ENCODE measurements at regions not wholly inside any gene's neighbourhood (a gene's known extent, or its start where the extent isn't known, plus 50 kb on each side); places are given as distances from the start of the nearest gene placed in this dataset.
"Not testable (repeated sequence)": the region's sequence is repeated elsewhere in the genome, so short reads cannot be mapped to it uniquely, and the experiment has no call there.

- Mint-ChIP-seq H3K36me3 (no peaks in the 10 kb centered on the region), H3K27me3 (no peaks in the 10 kb centered on the region), H3K27ac (no peak overlapping the region), H3K4me1 (no peaks in the 10 kb centered on the region), H3K4me3 (no peak overlapping the region), H3K9me3 (peaks cover 11% of the 10 kb centered on the region)
- ATAC-seq: no peak
Measured at GRCh38 chr15:29518442-29518841, 248.8 kb upstream of the NSMCE3 start.

GRCh38 chr15:29517829-29518228, 248.2 kb upstream of the NSMCE3 start:
- Mint-ChIP-seq H3K27ac (no peak overlapping the region), H3K9me3 (peaks cover 11% of the 10 kb centered on the region), H3K36me3 (no peaks in the 10 kb centered on the region), H3K27me3 (no peaks in the 10 kb centered on the region), H3K4me3 (no peak overlapping the region), H3K4me1 (no peaks in the 10 kb centered on the region)
- no peak for ATAC-seq

DNA sequence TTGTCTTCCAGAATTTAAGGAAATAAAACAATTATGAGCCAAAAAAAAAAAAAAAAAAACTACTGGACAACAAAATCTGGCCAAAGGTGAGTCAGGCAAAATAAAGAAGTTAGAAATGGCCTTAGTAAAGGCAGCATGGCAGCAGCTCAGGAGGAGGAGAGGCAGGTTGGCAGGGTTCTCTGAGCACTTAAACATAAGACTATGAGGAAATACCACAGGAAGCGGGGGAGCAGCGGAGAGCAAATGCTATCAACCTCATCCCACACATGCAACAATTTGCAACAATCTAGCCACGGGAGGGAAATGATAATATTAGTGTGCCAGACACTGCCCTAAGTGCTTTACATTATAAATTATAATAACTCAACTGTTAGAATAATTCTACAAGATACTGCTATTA, 247.3 kb upstream of the NSMCE3 start:
- Mint-ChIP-seq H3K4me1 (no peaks in the 10 kb centered on the region), H3K9me3 (peaks cover 11% of the 10 kb centered on the region), H3K27me3 (no peaks in the 10 kb centered on the region), H3K27ac (no peak overlapping the region), H3K4me3 (no peak overlapping the region), H3K36me3 (no peaks in the 10 kb centered on the region)
- ATAC-seq: no peak

GRCh38 chr15:29514926-29515325, 245.3 kb upstream of the NSMCE3 start:
- no peaks in the 10 kb centered on the region for H3K36me3 Mint-ChIP-seq
- H3K9me3 Mint-ChIP-seq: peaks cover 12% of the 10 kb centered on the region
- no peak overlapping the region for H3K27ac Mint-ChIP-seq
- no peak for ATAC-seq
- H3K4me1 Mint-ChIP-seq: no peaks in the 10 kb centered on the region
- no peaks in the 10 kb centered on the region for H3K27me3 Mint-ChIP-seq
- no peak overlapping the region for H3K4me3 Mint-ChIP-seq

GRCh38 chr15:29511663-29512062, 242.0 kb upstream of the NSMCE3 start:
- H3K4me1 Mint-ChIP-seq: no peaks in the 10 kb centered on the region
- H3K27ac Mint-ChIP-seq: no peak overlapping the region
- ATAC-seq: no peak
- H3K27me3 Mint-ChIP-seq: no peaks in the 10 kb centered on the region
- H3K9me3 Mint-ChIP-seq: peaks cover 18% of the 10 kb centered on the region
- H3K36me3 Mint-ChIP-seq: no peaks in the 10 kb centered on the region
- no peak overlapping the region for H3K4me3 Mint-ChIP-seq

- not testable (repeated sequence) for H3K4me3 Mint-ChIP-seq, H3K27me3 Mint-ChIP-seq, H3K36me3 Mint-ChIP-seq, ATAC-seq, H3K27ac Mint-ChIP-seq, H3K4me1 Mint-ChIP-seq
- peaks cover 29% of the 10 kb centered on the region for H3K9me3 Mint-ChIP-seq
Measured at GRCh38 chr15:29505535-29505934, 235.9 kb upstream of the NSMCE3 start.

DNA sequence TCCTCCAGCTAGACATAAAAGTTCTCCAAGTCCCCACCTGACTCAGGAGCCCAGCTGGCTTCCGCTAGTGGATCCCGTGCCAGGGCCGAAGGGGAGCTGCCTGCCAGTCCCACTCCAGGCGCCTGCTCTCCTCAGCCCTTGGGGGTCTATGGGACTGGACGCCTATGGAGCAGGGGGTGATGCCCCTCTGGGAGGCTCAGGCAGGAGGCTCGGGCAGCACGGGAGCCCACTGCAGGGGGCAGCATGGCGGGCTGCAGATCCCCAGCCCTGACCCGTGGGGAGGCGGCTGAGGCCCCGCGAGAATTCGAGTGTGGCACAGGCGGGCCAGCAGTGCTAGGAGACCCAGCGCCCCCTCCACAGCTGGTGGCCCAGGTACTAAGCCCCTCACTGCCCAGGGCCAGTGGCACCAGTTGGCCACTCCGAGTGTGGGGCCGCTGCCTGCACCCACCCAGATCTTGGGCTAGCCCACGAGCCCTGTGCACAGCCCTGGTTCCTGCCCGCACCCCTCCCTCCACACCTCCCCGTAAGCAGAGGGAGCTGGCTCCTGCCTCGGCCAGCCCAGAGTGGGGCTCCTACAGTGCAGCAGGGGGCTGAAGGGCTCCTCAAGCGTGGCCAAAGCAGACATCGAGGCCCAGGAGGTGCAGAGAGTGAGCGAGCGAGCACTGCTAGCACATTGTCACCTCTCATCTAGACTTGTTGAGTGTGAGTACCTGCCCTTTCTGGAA, 221.3 kb upstream of the NSMCE3 start:
- H3K9me3 Mint-ChIP-seq: peaks cover 5% of the 10 kb centered on the region
- H3K27ac Mint-ChIP-seq: no peak overlapping the region
- ATAC-seq: peak; percentile 51
- no peaks in the 10 kb centered on the region for H3K27me3 Mint-ChIP-seq
- H3K4me1 Mint-ChIP-seq: no peaks in the 10 kb centered on the region
- no peak overlapping the region for H3K4me3 Mint-ChIP-seq
- H3K36me3 Mint-ChIP-seq: no peaks in the 10 kb centered on the region

DNA sequence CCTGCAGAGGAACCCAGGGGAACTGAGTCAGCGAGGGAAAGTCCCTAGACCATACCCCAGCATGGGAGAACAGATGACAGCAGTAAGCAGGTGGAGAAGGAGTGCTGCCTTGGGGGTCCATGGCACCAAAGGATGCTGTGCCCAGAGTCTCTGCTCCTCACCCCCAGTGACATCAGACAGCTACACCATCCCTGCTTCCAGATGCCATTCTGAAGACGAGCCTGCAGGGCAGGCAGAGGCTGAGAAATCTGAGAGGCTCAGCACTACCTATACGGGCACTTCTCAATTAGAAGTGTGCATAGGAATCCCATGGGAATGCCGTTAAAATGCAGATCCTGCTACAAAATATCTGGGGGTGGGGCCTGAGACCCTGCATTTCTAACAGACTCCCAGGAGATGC, 211.3 kb upstream of the NSMCE3 start:
- Mint-ChIP-seq H3K4me1 (no peaks in the 10 kb centered on the region), H3K4me3 (no peak overlapping the region), H3K27me3 (peaks cover 9% of the 10 kb centered on the region), H3K36me3 (no peaks in the 10 kb centered on the region), H3K9me3 (no peaks in the 10 kb centered on the region), H3K27ac (no peak overlapping the region)
- no peak for ATAC-seq

DNA sequence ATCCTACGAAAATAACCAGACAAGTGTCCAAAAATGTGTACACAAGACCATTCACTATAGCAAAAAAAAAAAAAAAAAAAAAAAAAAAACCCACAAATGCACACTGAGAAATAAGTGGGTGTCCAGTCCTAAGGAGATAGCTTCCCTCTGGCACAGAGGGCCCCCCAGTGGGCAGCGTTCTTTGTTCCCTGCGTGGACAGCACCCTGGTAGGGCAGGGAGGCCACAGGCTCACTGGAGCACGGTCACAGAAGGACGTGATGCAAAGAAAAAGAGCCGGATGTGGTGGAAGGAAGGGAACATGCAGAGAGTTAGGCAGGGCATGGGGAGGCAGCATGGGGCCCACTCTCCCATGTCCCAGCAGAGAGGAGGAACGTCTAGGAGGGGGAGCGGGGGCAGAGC, 210.7 kb upstream of the NSMCE3 start:
- Mint-ChIP-seq H3K36me3 (no peaks in the 10 kb centered on the region), H3K27ac (no peak overlapping the region), H3K27me3 (peaks cover 9% of the 10 kb centered on the region), H3K4me3 (no peak overlapping the region), H3K9me3 (no peaks in the 10 kb centered on the region), H3K4me1 (no peaks in the 10 kb centered on the region)
- no peak for ATAC-seq

- Mint-ChIP-seq H3K27ac (no peak overlapping the region), H3K36me3 (no peaks in the 10 kb centered on the region), H3K4me1 (no peaks in the 10 kb centered on the region), H3K27me3 (peaks cover 9% of the 10 kb centered on the region), H3K9me3 (no peaks in the 10 kb centered on the region), H3K4me3 (no peak overlapping the region)
- no peak for ATAC-seq
Measured at GRCh38 chr15:29477256-29477655, 207.6 kb upstream of the NSMCE3 start.

GRCh38 chr15:29476503-29477080, 207.0 kb upstream of the NSMCE3 start:
- Mint-ChIP-seq H3K9me3 (no peaks in the 10 kb centered on the region), H3K27ac (no peak overlapping the region), H3K4me3 (no peak overlapping the region), H3K36me3 (no peaks in the 10 kb centered on the region), H3K27me3 (peaks cover 9% of the 10 kb centered on the region), H3K4me1 (no peaks in the 10 kb centered on the region)
- no peak for ATAC-seq

DNA sequence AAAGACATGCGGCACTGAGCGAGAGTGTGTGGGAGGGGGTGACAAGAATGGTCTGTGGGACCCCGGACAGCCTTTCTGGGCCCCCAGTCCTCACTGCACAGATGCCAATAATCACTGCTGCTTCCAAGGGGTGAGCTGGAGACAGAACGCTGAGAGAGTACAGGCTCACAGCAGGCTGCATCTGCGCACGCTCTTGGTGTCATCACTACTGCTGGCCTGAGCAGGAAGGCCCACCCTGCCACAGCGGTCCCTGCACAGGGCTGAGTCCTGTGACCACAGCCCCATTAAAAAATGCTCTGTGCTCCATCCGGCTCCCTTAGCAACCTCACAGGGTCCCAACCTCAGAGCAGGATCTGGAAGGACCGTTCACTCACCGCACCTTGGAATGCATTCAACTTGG, 205.5 kb upstream of the NSMCE3 start:
- Mint-ChIP-seq H3K9me3 (no peaks in the 10 kb centered on the region), H3K4me3 (no peak overlapping the region), H3K27ac (no peak overlapping the region), H3K4me1 (no peaks in the 10 kb centered on the region), H3K36me3 (no peaks in the 10 kb centered on the region), H3K27me3 (peaks cover 12% of the 10 kb centered on the region)
- no peak for ATAC-seq

DNA sequence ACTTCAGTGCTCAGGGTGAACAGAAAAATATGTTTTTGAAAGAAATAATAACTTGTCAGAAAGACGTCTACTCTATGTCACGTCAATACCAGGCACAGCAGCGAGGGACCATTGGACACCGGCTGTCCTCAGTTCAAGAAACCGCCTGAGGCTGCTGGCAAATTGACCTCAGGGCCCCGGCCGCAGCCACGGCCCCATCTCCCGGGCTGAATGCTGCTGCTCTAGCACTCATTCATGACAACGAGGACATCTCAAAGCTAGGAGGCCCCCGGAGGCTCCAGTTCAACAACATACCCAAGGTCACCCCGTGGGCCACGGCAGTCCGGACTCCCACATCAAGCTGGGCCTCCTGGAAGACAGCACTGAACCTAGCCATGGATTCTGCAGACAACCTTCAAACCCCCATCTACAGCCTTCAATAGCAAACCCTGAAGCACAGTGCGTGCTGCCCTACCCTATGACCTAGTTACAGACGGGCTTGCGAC, 204.0 kb upstream of the NSMCE3 start:
- Mint-ChIP-seq H3K9me3 (no peaks in the 10 kb centered on the region), H3K27me3 (peaks cover 12% of the 10 kb centered on the region), H3K36me3 (no peaks in the 10 kb centered on the region), H3K4me3 (no peak overlapping the region), H3K27ac (no peak overlapping the region), H3K4me1 (no peaks in the 10 kb centered on the region)
- no peak for ATAC-seq

DNA sequence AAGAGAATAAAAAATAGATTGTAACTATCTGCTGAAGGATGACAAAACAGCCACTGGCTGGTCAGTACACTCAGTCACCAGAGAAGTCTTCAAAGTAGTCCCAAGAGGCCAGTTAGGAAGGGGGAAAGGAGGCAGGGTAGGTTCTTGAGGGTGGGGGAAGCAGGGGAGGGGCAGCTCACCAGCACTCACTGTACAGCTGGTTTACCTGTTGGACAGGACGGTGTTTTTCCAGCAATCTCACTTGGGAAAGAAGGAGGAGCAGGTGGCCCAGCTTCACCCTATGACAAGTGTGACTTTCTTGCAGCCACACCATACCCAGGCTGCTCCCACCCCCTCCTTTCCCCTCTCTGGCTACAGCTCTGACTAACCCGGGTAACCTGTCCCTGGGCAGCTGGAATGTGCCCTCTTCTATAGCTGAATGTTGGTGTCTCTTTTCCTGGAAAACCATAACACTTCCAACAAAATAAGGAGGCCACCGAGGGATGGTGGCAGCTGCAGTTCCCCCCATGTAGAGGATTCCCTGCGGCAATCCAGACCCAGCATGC, 203.4 kb upstream of the NSMCE3 start:
- no peak for ATAC-seq
- H3K4me3 Mint-ChIP-seq: no peak overlapping the region
- H3K9me3 Mint-ChIP-seq: no peaks in the 10 kb centered on the region
- H3K4me1 Mint-ChIP-seq: no peaks in the 10 kb centered on the region
- H3K36me3 Mint-ChIP-seq: no peaks in the 10 kb centered on the region
- peaks cover 12% of the 10 kb centered on the region for H3K27me3 Mint-ChIP-seq
- no peak overlapping the region for H3K27ac Mint-ChIP-seq

DNA sequence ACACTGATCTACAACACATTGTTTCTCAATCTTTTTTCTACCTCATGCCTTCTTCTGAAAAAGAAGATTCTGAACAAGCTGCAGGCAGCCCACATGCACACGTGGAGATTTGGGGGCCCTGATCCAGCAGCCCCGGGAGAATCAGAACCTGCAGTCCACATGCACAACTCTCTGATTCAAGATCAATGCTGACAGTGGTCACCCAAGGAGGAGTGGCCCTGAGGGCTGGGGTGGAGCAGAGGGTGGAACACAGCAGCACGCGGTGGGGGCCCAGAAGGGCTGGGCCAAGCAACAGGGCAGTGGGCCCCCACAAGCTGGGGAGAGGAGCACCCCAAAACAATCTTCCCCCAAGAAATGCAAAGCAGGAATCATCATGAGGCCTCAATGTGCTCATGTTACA, 202.1 kb upstream of the NSMCE3 start:
- H3K36me3 Mint-ChIP-seq: no peaks in the 10 kb centered on the region
- no peaks in the 10 kb centered on the region for H3K9me3 Mint-ChIP-seq
- no peaks in the 10 kb centered on the region for H3K4me1 Mint-ChIP-seq
- peaks cover 12% of the 10 kb centered on the region for H3K27me3 Mint-ChIP-seq
- no peak for ATAC-seq
- no peak overlapping the region for H3K4me3 Mint-ChIP-seq
- no peak overlapping the region for H3K27ac Mint-ChIP-seq

DNA sequence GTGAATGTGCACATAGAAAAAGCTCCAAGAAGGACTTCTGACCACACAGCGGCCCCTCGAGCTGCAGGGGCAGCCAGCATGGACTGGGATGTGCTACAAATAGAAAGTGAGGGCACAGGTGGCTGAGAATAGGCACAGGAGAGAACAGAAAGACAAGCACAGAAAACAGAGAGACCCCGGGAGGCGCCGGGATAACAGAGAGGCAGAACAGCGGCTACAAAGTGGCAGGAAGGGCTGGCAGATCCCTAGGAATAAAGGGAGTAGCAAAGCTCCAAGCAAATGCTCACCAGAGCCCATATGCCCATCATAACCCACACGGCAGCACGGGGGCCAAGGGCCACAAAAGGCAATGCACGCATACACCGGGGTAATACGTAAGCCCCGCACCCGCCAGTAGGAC, 201.7 kb upstream of the NSMCE3 start:
- Mint-ChIP-seq H3K4me3 (no peak overlapping the region), H3K27me3 (peaks cover 12% of the 10 kb centered on the region), H3K36me3 (no peaks in the 10 kb centered on the region), H3K4me1 (no peaks in the 10 kb centered on the region), H3K9me3 (no peaks in the 10 kb centered on the region), H3K27ac (no peak overlapping the region)
- ATAC-seq: no peak
